Stimulated activated CD4-positive, alpha-beta T cell treated with anti-CD3 and anti-CD28 coated beads, Interleukin-1b, Interleukin-23, amount 100 ng/mL, for 1 hour (primary cell): ENCODE measurements at regions not wholly inside any gene's neighbourhood (a gene's known extent, or its start where the extent isn't known, plus 50 kb on each side); places are given as distances from the start of the nearest gene placed in this dataset.

ENCODE experiments used
- DNase-seq, 2 donors: peaks; one replicate each; pipeline ENCODE4 v3.0.0-alpha.2; 2020; ENCODE audit warnings: low read depth in 2 of 2

- no peak for DNase-seq
Measured at GRCh38 chr5:101932599-101932998, 363.5 kb downstream of the SLCO4C1 start.

- DNase-seq = no peak
Measured at GRCh38 chr5:101929628-101930027, 366.5 kb downstream of the SLCO4C1 start.

- DNase-seq = no peak
Measured at GRCh38 chr5:101917166-101917565, 378.9 kb downstream of the SLCO4C1 start.

- DNase-seq = no peak
Measured at GRCh38 chr5:101915554-101915953, 380.5 kb downstream of the SLCO4C1 start.

- no peak for DNase-seq
Measured at GRCh38 chr5:101904736-101905135, 391.3 kb downstream of the SLCO4C1 start.

GRCh38 chr5:101897914-101898313 is 398.2 kb downstream of the SLCO4C1 start:
- no peak for DNase-seq

- no peak for DNase-seq
Measured at GRCh38 chr5:101894985-101895384, 401.1 kb downstream of the SLCO4C1 start.

GRCh38 chr5:101878190-101878589 is 417.9 kb downstream of the SLCO4C1 start:
- no peak for DNase-seq

GRCh38 chr5:101877451-101877850 is 418.6 kb downstream of the SLCO4C1 start:
- DNase-seq = no peak

- no peak for DNase-seq
Measured at GRCh38 chr5:101866473-101866872, 429.6 kb downstream of the SLCO4C1 start.

GRCh38 chr5:101860563-101860962 is 435.5 kb downstream of the SLCO4C1 start:
- no peak for DNase-seq

- no peak for DNase-seq
Measured at GRCh38 chr5:101860145-101860544, 435.9 kb downstream of the SLCO4C1 start.

GRCh38 chr5:101846496-101846895 is 449.6 kb downstream of the SLCO4C1 start:
- DNase-seq = no peak

- DNase-seq = no peak
Measured at GRCh38 chr5:101843055-101843454, 453.0 kb downstream of the SLCO4C1 start.

GRCh38 chr5:101838435-101838834 is 457.6 kb downstream of the SLCO4C1 start:
- DNase-seq = no peak

- DNase-seq = no peak
Measured at GRCh38 chr5:101829255-101829654, 466.8 kb downstream of the SLCO4C1 start.

GRCh38 chr5:101811466-101811865 is 484.6 kb downstream of the SLCO4C1 start:
- no peak for DNase-seq

- DNase-seq = no peak
Measured at GRCh38 chr5:101806410-101806809, 489.7 kb downstream of the SLCO4C1 start.

- DNase-seq = no peak
Measured at GRCh38 chr5:101796427-101796826, 499.7 kb downstream of the SLCO4C1 start.

GRCh38 chr5:101788797-101789196 is 507.3 kb downstream of the SLCO4C1 start:
- no peak for DNase-seq

- DNase-seq = no peak
Measured at GRCh38 chr5:101785090-101785489, 511.0 kb downstream of the SLCO4C1 start.

- no peak for DNase-seq
Measured at GRCh38 chr5:101783241-101784013, 512.7 kb downstream of the SLCO4C1 start.

GRCh38 chr5:101782352-101783103 is 513.6 kb downstream of the SLCO4C1 start:
- no peak for DNase-seq
